ENCODE measurements at regions not wholly inside any gene's neighbourhood (a gene's known extent, or its start where the extent isn't known, plus 50 kb on each side); places are given as distances from the start of the nearest gene placed in this dataset.

DNA sequence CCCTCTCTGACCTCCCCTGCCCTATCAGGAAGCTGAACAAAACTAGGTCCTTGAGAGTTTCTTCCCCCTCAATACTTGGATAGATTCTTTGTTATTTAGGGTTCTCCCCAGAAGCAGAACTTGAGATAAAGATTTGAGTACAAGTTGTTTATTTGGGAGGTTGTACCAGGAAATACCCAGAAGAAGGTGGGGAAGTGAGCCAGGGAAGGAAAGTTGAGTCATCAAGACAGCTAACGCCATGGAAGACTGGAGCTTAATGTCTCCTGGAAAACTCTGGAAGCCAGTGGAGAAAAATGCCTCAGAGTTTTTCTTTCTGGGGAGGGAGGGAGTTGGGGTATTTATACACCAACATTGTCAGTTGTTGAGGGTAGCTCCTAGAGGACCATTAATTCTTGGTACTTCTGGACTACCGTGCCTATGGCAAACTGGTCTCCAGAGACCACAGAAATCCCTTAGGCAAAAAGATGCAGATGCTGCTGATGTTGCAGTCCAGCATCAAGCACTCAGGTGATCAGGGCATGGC, 102.6 kb upstream of the ZFP64 start:
- DNase-seq, result no peak

DNA sequence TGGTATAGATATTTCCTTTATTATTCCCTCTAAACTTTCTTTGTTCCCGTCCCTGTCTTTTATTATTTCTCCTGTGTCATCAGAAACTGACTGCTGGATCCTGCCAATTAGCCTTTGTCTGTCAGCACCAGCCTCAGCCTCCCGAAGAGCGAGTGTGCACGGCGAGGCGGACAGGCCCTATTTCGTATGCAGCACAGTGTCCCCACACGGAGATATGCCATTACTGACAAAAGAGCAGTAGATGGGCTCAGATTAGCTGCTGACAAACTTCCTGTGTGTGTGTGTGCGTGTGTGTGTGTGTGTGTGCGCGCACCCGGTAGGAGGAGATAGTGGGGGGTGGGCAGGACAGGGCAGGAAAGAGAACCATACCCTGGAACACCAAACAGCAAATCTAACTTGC, 99.5 kb upstream of the ZFP64 start:
- DNase-seq, result no peak

DNA sequence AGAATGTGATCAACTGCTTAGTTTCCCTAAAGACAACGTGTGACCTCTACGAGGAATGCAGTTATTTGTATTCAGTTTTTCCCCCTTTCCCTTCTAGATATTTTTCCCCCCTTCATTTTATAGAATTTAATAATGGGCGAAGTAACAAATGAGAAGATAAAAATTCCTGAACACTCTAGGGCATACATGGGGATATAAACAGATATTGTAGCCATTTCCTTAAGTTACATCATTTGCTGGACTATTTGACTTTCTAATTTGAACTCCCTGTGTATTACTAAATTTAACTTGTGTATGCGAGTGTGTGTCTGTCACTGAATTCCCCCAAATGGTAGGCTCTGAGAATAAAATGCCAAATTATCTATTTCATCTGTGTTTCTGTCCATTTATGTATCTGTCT, 99.0 kb upstream of the ZFP64 start:
- DNase-seq, result no peak

DNA sequence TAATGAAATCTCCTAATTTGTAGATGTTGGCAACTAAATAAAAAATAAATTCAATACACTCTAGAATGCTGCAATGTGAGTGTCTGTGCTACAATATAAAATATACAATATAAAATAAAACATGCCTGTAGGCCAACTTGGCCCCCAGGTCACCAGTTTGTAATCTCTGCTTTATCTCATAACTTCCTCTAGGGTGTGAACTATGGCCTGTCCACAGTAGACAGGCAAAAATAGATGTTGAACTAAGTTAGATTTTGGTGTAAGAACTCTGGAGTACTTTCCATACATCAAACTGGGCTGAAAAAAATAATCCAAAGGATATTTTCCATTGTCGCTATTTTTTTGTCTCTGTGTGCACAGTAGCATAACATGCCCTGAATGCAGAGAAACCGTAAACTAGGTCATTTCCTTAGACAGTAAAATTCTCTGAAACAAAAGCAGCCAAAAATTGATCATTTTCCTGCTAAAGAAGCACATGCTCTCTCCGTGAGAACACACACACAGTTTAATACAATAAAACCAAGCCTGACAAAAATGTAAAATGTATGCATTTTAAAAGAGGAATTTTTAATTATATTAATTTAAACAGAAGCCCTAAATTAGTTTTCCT, 98.5 kb upstream of the ZFP64 start:
- DNase-seq, result no peak

DNA sequence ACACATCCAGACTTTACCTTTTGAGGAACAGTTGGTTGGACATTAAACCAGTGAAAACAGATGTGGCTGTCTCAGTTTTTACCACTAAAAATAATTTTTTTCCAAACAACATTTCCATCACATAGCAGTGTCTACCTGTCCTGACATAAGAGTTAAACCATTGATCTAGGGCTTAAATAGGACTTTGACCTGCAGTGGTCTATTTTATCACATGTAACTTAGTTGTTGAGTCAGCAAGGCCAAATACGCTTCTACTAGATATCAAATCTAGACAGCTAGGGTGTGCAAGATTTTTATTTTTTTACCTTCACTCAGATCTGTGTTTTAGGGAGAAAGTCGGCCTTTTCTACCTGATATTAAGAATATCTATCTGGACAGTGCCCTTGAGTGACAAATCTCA, 88.8 kb upstream of the ZFP64 start:
- DNase-seq, result no peak

DNA sequence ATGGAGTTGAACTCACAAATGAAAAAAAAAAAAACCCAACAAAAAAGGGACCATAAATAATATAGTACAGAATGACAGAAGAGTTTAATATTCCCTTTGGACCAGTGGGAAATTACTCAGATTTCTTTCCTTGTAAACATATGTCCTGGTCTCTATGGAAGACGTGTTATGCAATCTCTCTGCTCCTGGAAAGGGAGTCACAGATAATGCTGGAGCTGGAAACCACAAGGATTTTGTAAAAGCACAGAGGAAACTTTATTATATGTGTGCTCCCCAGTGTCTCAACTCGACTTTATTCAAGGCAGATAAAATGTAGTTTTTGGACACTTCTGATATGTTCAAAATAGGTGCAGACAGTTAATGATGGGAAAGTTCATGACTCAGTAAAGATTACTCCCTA, 88.1 kb upstream of the ZFP64 start:
- DNase-seq, result no peak

DNA sequence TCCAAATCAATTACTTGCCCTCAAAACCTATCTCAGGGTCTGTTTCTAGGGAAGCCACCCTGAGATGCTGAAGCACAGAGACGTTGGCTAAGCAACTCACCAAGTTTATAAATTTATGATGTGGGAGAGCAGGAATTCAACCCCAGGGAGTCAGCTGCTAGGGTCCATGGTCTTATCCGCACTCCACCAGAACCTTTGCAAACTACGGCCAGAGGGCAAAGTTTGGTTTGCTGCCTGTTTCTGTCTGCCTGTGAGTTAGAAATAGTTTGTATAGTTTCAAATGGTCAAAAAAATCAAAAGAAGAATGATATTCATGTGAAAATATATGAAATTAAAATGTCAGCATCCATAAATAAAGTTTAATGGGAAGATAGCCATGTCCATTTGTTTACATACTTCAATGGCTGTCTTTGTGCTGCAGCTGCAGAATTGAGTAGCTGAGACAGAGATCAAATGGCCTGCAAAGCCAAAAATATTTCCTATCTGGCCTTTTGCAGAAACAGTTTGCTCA, 83.7 kb upstream of the ZFP64 start:
- DNase-seq, result no peak

DNA sequence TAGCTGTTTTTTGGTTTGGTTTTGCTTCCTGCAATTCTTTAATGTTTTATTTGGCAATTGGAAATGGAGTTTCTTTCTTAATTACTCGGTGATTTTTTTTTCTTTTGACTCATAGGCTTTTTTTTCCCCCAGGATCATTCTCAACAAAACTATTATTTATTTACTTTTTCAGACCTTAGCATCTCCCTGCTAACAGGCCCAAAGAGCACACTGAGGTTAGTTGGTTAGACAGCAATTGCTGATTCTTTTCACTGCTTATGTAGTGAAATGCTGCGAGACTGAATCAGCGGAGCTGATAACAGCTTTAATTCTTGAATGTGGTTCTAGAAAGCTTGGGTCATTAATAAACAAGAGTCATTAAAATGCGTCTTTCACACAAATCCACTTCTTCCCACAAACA, 79.1 kb upstream of the ZFP64 start:
- no peak for DNase-seq

DNA sequence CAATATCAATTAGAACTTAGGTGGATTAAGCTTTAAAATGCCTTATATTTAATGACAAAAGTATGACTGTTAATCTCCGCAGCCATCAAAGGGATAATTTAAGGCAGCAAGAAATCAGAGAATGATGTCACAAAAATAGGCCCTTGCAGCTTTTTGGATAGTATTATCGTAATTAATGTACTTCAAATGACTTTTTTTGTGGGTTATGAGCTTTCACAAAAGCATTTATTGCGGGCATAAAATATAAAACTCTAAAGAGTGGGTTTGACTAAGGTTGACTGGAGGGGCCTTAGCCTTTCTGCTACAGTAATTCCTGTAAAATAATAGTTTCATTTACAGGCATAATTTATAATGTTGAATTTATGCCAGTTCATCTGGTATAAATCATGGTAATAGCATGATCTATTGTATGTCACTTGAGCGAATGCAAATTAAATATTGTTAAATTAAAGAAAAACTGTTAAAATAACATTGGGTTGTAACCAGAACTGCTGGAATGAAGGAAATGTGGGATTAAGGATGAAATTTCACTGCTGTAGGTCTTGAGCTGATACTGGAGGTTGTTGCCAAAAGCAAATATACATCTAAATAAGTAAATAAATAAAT, 78.5 kb upstream of the ZFP64 start:
- no peak for DNase-seq

DNA sequence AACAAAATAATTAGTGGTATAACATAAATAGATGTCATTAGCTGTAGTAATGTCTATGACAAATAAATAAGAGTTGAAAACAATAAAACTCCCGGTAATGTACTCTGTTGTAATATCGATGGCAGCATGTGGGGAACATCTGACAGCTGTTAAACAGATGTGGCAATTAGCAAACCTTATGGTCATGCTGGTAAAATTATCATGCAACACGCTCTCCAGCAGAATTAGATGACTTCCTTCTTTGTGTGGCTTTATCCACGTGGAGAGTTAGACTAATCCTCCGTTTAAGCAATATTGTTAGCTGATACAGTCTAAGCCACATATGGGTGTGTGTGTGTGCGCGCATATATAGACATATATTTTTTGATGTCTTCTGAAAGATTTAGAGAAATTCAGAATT, 77.7 kb upstream of the ZFP64 start:
- DNase-seq, result no peak

DNA sequence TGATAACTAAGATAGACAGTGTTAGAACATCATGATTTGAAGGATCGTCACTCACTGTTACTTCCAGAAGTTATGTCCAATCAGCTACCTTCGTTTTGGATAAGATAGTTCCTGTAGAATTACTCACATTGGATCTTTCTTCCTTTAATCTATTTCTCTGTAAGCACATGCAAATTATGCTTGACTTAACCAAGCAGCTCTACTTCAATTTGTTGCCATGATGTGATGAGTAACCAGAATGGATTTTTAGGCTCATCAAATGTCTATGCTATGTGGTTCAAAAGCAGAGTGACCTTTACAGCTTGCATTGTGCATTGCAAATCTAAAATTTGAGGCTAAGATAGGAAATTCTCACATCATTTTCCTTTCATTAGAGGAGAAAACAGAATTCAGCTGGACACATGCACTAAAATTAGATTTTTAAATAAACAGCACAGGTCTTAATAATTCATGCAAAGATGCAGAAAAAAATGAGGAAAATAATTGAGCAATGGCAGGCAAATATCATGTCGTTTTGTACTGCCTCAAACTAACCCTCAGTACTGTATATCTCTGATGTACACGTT, 76.7 kb upstream of the ZFP64 start:
- DNase-seq, result no peak

DNA sequence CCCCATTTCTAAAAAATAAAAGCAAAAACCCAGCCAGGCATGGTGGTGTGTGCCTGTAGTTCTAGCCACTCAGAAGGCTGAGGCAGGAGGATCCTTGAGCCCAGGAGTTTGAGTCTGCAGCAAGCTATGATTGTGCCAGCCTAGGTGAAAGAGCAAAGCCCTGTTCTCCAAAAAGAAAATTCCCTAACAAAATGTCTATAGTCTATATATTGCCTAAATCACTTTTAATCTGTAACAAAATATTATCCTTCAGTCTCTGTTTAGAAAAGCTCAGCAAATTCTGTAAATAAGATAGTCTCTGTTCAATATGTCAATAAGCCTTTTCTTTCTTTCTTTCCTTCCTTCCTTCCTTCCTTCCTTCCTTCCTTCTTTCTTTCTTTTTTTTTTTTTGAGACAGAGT, 75.8 kb upstream of the ZFP64 start:
- DNase-seq, result no peak

DNA sequence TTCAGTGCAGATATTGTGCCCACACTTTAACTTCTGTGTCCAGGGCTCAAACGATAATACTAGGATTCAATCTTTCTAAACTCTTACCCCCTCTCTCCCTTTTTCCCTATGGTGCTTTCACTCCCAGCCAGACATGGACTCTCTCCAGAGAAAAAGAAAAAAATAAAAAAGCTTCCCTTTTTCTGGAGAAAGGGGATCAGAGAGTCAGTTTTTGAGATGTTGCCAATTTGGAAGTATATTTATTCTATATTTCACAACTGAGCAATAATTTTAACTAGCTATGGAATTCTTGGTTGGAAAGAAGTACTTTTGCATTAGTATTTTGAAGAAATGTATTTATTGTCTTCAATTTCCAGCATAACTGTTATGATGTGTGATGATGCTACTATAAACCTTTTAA, 72.2 kb upstream of the ZFP64 start:
- DNase-seq, result no peak

DNA sequence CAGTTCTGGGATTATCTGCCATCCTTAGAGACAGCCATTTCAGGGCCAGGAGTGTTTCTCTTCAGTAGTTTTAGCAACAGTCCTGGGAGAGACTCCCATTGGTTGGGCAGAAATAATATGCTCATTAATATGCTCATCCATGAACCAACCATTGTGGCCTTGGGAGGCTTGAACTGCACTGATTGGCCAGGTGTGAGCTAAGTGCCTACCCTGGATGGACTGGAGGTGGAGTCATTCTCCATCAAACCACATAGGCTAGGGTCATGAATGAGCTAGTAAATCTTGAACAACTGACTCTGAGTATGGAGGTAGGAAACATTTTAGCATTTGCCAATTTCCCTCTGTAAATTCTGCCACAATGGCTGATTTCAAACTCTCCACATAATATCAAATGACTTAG, 70.2 kb upstream of the ZFP64 start:
- no peak for DNase-seq

DNA sequence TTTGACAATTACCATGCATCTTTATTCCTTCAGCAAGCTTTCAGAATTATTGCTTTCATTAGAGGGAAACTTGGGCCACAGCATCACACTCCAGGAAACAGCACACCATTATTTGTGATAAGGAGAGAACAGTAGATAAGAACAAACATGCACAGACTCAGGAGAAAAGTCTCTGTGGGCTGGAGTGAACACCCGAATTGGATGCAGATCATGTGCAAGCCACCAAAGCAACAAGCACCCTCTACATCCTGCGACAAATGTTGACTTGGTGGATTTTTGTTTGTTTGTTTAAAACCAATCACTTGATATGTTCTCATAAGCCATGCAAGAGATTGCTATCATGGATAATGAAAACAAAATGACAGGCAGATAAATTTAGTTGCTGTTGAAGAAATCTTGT, 67.7 kb upstream of the ZFP64 start:
- no peak for DNase-seq

DNA sequence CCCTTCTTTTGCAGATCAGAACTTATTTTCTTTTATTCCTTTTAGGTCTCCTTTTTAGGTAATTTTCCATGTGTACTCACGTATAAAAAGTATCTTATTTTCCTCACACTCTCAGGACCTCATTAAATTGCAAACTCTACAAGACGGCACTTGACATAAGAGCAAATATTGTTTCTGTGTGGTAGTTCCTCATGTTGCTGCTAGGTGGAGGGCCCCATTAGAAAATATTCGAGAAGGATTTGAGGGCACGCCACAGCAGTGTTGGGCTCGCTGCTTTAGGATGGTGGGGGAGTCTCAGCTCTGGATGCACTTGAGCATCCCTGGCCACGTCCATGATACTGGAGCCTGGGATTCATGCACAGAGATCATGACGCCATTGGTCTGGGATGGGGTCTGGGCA, 64.9 kb upstream of the ZFP64 start:
- DNase-seq, result no peak

DNA sequence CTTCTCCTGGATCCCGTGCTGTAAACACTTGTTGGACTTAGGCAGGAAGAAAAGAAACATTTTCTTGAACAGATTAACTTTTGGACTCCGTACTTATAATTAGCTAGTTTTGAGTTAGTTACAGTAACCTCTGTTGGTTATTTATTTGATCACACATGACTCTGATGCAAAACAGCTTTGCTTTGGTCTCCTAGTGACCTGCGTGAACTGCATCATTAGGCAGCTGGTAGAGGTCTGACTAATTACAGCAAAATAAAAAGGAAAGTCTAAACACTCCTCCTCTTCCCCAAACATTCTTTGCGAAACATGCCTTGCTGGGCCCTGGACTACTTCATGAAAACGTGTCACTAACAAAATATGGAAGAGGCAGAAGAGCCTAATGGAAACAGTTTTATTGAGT, 61.1 kb upstream of the ZFP64 start:
- DNase-seq, result no peak

DNA sequence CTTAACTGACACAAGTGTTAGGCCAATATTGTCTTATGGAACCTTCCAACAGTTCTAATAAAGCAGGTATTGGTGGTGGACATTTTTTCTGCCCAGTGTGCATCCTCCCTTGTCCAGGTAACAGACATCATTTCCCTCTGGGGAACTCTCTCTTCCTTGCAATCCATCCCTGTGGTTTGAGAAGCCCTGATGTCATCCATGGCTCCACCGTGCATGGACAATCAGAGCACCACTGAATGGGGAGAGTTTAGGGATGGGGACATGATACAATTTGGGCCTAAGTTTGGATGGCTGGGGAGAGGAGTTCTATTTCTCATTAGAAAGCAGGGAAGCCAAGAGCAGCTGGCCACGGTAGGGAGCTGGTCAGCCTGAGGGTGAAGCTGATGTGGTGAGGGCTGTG, 60.2 kb upstream of the ZFP64 start:
- no peak for DNase-seq

DNA sequence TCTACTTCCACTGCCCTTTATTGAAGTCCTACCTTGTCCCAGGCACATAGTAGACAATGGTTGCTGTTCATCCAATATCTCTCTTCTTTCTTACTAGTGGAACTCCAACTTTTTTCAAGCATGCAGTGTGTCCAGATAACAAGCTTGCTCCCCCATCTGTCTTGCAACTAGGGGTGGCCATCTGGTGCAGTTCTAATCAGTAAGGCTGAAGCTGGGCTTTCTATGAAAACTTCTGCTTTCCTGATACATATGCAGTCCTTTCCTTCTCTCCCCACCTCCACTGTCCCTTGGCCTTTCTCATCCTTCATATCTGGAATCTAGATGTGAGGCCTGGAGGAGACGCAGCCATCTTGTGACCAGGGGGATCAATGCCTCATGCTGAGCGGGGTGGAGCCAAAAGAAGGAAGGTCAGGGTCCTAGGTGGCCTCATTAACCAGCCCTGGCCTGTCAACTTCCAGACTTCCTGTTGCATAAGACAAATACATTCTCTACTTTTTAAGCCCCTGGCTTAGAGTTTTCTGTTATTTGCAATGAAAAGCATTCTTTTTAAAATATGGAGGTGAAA, 59.6 kb upstream of the ZFP64 start:
- no peak for DNase-seq

DNA sequence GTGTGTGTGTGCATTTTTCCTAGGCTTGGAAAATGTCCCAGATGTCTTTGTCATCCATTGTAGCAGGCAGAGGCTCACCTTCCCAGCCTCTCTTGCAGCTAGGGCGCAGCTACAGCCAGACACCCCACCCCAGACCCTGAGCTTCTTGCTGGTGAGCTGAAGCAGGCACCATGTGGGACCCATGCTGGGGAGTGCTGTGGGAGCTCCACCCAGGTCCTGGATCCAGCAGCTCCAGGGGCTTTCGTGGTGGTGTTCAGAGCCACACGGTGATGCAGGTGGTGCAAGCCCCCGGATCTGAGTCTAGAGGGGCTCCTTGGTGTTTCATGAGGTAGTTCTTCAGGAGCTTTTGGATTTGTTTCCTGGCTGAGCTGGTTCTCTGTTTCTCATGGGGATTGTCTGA, 56.0 kb upstream of the ZFP64 start:
- no peak for DNase-seq

DNA sequence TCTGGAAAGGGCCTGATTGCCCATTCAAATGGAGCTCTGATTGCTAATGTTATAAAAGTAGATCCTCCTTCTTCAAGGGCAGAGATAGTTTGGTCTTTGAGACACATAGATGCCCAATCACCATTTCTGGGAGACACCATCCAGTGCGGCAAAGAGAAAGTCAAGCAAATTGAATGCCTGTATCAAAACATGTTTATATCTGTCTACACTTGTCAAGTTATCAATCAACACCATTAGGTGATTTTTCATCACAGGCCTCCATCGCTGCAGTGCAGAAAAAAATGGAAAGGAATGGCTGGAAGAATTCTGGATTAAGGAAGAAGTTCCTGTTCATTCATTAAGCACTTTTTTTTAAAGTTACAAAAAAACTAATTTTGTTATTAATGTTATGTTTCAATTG, 54.8 kb upstream of the ZFP64 start:
- no peak for DNase-seq

DNA sequence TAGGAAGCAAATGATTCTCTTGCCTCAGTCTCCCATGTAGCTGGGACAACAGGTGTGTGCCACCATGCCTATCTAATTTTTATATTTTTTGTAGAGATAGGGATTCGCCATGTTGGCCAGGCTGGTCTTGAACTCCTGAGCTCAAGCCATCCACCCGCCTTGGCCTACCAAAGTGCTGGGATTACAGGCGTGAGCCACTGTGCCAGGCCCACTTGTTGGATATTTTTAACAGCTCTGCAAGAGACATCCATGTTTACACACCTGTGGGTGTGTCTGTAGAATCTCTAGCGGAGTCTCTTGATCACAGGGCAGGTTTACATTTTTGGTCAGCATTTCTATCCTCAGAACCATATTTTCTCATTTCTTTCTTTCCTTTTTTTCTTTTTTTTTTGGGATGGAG, 53.1 kb upstream of the ZFP64 start:
- no peak for DNase-seq

DNA sequence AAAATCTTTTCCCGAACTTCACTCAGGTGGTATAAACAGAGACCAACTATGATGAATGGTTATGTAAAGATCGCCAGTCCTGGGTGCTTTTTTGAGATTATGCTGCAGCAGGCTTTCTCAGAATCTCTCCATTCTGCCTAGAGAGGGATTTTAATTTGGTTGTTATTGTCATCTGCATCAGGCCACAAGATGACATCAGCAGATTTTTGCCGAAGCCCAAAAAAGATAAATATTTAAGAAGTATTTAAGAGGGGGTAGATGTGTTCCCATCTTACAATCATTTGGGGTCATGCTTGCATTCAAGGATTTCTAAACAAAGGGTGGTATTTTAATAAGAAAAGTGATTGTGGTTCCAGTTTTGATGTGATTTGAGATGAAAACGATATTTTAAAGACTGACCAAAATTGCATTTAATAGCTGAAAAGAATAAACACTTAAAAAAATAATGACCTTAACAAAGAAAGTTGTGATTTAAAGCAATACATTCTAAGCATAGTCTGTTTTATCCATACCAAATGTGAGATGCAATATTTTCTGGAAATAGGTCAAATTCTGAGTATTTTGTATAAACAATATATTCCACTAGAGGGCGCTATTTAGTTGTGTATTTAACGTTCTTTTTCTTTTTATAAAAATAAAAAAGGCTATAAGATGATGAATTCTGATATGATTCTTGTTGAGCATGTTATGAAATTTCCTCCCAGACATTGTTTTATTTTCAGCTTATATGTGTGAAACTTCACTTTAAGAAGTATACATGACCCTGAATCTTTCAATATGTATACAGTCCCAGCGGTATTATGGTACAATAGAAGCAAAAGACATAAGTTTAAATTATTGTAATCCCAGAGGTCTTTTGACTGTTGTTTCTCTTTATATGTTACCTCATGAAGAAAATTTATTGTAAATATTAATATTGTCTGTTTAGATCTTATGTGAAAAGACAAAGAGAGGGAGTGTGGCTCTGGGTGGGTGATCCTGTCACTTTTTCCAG, 51.0 kb upstream of the ZFP64 start:
- no peak for DNase-seq
